Karpas-422 (cell line): ENCODE measurements at regions not wholly inside any gene's neighbourhood (a gene's known extent, or its start where the extent isn't known, plus 50 kb on each side); places are given as distances from the start of the nearest gene placed in this dataset.

Source experiments
- DNase-seq: peaks from one replicate; pipeline ENCODE4 v3.0.0-alpha.2; 2015
- H2AFZ ChIP-seq: fragments of 200-600 bp; sonication (generic); 2 replicates; pipeline ENCODE4 v1.6.1; 2014; ENCODE audit warnings: antibody characterized with exemption, low read length, mixed read lengths
- H3K27ac ChIP-seq: fragments of 200-600 bp; sonication (generic); 2 replicates; pipeline ENCODE4 v1.5.1; 2014; ENCODE audit warnings: mild to moderate bottlenecking, low read length, moderate library complexity
- H3K27me3 ChIP-seq: fragments of 200-600 bp; sonication (generic); 2 replicates; pipeline ENCODE4 v1.6.1; 2014; ENCODE audit warnings: low read length, mixed read lengths
- H3K36me3 ChIP-seq: fragments of 200-600 bp; sonication (generic); 2 replicates; pipeline ENCODE4 v1.6.1; 2014; ENCODE audit warnings: low read length, mixed read lengths; ENCODE audit not compliant: insufficient read depth
- H3K4me1 ChIP-seq: fragments of 200-600 bp; sonication (generic); 2 replicates; pipeline ENCODE4 v1.6.1; 2014; ENCODE audit warnings: mild to moderate bottlenecking, low read length, mixed read lengths
- H3K4me2 ChIP-seq: fragments of 200-600 bp; sonication (generic); 2 replicates; pipeline ENCODE4 v1.6.1; 2014; ENCODE audit warnings: low read length, low read depth, mild to moderate bottlenecking; ENCODE audit not compliant: poor library complexity, severe bottlenecking
- H3K4me3 ChIP-seq: fragments of 200-600 bp; sonication (generic); 2 replicates; pipeline ENCODE4 v1.5.1; 2014; ENCODE audit warnings: mild to moderate bottlenecking, antibody characterized with exemption, low read length, mixed read lengths
- H3K79me2 ChIP-seq: fragments of 200-600 bp; sonication (generic); 2 replicates; pipeline ENCODE4 v1.6.1; 2014; ENCODE audit warnings: mild to moderate bottlenecking, low read length, mixed read lengths
- H3K9ac ChIP-seq: fragments of 200-600 bp; sonication (generic); 2 replicates; pipeline ENCODE4 v1.6.0; 2014; ENCODE audit warnings: low read length
- H3K9me2 ChIP-seq: fragments of 200-600 bp; sonication (generic), shearing (Covaris generic); replicated peaks from 2 replicates; pipeline ENCODE4 v1.6.0; 2014; ENCODE audit warnings: mild to moderate bottlenecking, low read length, moderate library complexity; ENCODE audit not compliant: insufficient read depth
- H3K9me3 ChIP-seq: fragments of 300-700, 200-600 bp; sonication (generic); 2 replicates; pipeline ENCODE4 v1.6.1; 2014; ENCODE audit warnings: low read length, mixed read lengths
- H4K20me1 ChIP-seq: fragments of 200-600 bp; sonication (generic); 2 replicates; pipeline ENCODE4 v1.6.1; 2014; ENCODE audit warnings: mild to moderate bottlenecking, antibody characterized with exemption, low read length, low read depth; ENCODE audit not compliant: insufficient read depth

DNA sequence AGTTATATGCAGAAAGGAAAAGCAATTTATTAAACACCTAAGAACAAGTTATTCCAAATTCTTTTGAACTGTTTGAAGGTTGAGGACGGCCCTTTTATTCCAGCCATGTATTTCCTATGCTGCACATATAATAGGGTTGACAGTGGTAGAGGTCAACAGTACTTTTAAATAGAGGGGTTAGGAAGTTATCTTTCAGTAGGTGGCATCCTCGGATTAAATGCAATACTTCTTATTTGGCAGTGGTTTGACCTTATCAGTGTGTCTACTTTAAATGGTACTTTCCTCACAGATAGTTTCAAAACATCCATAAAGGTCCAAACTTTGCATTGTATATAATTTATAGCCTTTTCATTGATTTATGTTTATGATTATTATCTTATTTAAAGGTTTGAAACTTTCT is 558.7 kb downstream of the TUSC7 start:
- Histone ChIP-seq H3K36me3 (no peaks in the 10 kb centered on the region), H3K27me3 (no peaks in the 10 kb centered on the region), H4K20me1 (no peaks in the 10 kb centered on the region), H3K79me2 (no peaks in the 10 kb centered on the region), H2AFZ (no peak overlapping the region), H3K4me1 (no peaks in the 10 kb centered on the region), H3K9me2 (no peaks in the 10 kb centered on the region), H3K27ac (no peak overlapping the region), H3K4me3 (no peak overlapping the region), H3K9me3 (no peaks in the 10 kb centered on the region), H3K4me2 (no peak overlapping the region), H3K9ac (no peak overlapping the region)
- no peak for DNase-seq

DNA sequence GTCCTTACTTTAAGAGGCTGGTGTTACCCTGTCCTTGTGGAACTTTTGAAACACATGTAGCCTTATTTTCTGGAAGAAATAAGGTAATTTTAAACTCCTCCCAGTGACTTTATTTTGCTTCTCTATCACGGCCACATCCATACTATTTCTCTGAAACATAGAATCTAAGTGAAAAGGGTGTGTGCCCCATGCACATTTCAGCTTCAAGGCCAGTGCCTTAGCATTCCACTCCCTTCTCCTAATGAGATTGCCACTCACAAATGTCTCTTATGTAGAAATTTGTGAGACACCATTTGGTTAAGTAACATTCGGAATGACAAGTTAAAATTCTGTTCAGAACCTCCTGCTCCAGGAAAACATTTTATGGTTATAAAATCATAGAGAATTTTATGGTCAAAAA is 562.7 kb downstream of the TUSC7 start:
- no peak overlapping the region for H3K9ac ChIP-seq
- no peaks in the 10 kb centered on the region for H3K9me3 ChIP-seq
- H3K27me3 ChIP-seq, result no peaks in the 10 kb centered on the region
- no peak overlapping the region for H3K4me3 ChIP-seq
- no peak for DNase-seq
- no peak overlapping the region for H3K27ac ChIP-seq
- no peak overlapping the region for H2AFZ ChIP-seq
- no peaks in the 10 kb centered on the region for H3K4me1 ChIP-seq
- H3K4me2 ChIP-seq, result no peak overlapping the region
- H4K20me1 ChIP-seq, result no peaks in the 10 kb centered on the region
- H3K79me2 ChIP-seq, result no peaks in the 10 kb centered on the region
- H3K9me2 ChIP-seq, result no peaks in the 10 kb centered on the region
- H3K36me3 ChIP-seq, result no peaks in the 10 kb centered on the region

DNA sequence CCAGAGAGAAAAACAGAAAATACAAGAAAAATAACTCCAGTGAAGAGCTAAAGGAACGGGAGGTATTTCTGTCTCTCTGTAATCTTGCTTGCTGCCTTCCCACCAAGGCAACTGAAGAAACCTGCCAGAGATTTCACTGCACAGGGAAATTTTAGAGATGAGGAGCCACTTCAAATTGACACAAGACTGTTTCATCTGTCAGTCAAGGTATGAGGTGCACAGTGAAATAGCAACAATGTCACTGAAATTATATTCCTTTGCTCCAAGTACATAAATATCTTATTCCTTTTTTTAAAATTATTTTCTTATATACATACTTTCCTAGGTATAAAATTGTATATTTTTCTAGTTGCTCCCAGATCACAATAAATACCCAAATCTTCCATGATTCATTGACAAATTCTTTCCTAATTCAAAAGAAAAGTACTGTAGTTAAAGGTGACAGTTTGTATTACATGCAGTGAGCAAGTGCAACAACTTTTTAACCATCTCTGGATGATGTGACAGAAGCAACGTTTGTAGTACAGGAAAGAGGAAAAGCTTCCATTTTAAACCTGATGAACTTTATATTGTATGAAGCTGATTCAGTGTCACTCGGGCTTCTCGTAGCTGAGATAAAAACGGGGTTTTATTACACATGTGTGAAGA is 563.4 kb downstream of the TUSC7 start:
- Histone ChIP-seq H3K4me3 (no peak overlapping the region), H3K4me1 (no peaks in the 10 kb centered on the region), H3K4me2 (no peak overlapping the region), H3K9me2 (no peaks in the 10 kb centered on the region), H3K79me2 (no peaks in the 10 kb centered on the region), H3K9ac (no peak overlapping the region), H3K9me3 (no peaks in the 10 kb centered on the region), H3K36me3 (no peaks in the 10 kb centered on the region), H3K27me3 (no peaks in the 10 kb centered on the region), H4K20me1 (no peaks in the 10 kb centered on the region), H3K27ac (no peak overlapping the region), H2AFZ (no peak overlapping the region)
- no peak for DNase-seq

DNA sequence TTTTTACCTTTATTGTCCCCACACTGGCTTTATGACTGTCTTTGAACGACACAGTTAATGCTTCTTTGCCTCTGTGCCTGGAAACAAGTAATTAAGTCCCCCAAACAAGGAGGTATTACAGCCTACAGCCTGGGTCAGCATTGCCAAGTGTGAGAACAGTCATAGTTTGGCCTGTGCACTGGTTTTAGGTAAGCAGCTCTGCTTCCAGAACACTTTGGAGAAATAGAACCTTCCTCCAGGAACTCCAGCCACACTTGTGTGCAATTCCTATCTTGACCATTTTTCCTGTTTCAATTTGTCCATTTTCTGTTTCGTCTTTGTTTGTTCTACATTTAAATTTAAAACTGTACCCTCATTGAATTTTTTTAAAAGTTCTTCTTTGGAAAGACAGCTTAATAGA is 568.2 kb downstream of the TUSC7 start:
- no peaks in the 10 kb centered on the region for H3K36me3 ChIP-seq
- H3K4me2 ChIP-seq, result no peak overlapping the region
- no peak overlapping the region for H3K4me3 ChIP-seq
- H3K79me2 ChIP-seq, result no peaks in the 10 kb centered on the region
- H4K20me1 ChIP-seq, result no peaks in the 10 kb centered on the region
- H3K4me1 ChIP-seq, result no peaks in the 10 kb centered on the region
- H3K27ac ChIP-seq, result no peak overlapping the region
- H3K9me2 ChIP-seq, result no peaks in the 10 kb centered on the region
- H2AFZ ChIP-seq, result no peak overlapping the region
- no peaks in the 10 kb centered on the region for H3K9me3 ChIP-seq
- DNase-seq, result no peak
- no peaks in the 10 kb centered on the region for H3K27me3 ChIP-seq
- H3K9ac ChIP-seq, result no peak overlapping the region

DNA sequence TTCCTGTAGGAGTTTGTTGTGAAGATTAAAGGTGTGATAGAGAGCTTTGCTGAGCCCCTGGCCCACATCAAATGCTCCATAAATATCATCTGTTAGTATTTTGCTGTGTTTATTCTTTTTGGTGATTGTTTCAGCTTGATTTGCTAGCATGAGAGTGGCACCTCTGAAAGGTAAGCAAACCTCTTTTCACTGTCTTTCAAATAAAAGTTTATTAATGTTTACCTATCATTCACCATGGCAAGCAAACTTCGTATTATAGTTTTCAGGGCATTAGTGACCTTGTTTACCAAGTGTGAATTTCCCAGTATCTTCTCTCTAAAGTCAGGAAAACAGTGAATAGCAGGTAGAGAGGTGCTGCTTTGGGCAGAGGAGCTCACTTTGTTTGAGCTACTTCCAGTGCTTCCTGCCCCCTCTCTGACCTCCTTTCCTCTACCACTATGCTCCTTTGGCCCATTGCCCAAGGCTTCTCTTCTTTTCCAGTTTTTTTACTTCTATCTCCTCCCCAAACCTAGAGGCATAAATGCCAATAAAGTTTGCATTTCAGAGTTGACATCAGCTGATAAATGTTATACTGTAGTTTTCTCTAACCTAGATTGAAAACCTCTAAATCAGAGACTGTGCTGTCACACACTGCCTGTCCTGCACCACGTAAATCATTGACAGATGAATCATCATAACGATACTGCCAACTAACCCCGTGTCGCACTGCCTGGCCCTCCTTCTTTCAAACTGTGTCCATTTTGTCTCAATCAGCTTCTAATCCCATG is 569.0 kb downstream of the TUSC7 start:
- Histone ChIP-seq H3K27ac (no peak overlapping the region), H3K27me3 (no peaks in the 10 kb centered on the region), H3K4me2 (no peak overlapping the region), H4K20me1 (no peaks in the 10 kb centered on the region), H2AFZ (no peak overlapping the region), H3K4me3 (no peak overlapping the region), H3K79me2 (no peaks in the 10 kb centered on the region), H3K9me2 (no peaks in the 10 kb centered on the region), H3K36me3 (no peaks in the 10 kb centered on the region), H3K9ac (no peak overlapping the region), H3K9me3 (no peaks in the 10 kb centered on the region), H3K4me1 (no peaks in the 10 kb centered on the region)
- DNase-seq, result no peak

DNA sequence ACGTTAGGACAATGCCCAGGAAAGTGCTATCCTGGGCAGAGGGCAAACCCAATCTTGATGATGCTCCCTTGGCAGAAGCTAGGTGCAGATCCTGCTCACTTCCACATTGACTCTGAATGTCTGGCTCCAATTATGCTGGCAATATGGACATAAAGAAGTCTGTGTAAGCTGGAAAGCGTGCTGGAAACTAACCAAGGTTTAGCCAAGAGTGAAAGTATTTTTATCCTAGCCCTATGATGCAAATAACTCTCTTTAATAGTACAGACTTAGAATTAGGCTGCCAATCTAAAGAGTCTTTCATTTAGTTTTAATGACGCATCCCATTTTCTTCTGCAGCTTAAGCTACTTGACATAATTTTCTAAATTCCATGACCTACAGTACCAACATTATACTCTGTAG is 571.8 kb downstream of the TUSC7 start:
- no peaks in the 10 kb centered on the region for H3K4me1 ChIP-seq
- H4K20me1 ChIP-seq, result no peaks in the 10 kb centered on the region
- no peaks in the 10 kb centered on the region for H3K9me2 ChIP-seq
- no peaks in the 10 kb centered on the region for H3K79me2 ChIP-seq
- H3K36me3 ChIP-seq, result no peaks in the 10 kb centered on the region
- no peaks in the 10 kb centered on the region for H3K27me3 ChIP-seq
- H3K9ac ChIP-seq, result no peak overlapping the region
- no peak for DNase-seq
- H3K9me3 ChIP-seq, result no peaks in the 10 kb centered on the region
- H2AFZ ChIP-seq, result no peak overlapping the region
- no peak overlapping the region for H3K27ac ChIP-seq
- no peak overlapping the region for H3K4me3 ChIP-seq
- no peak overlapping the region for H3K4me2 ChIP-seq

DNA sequence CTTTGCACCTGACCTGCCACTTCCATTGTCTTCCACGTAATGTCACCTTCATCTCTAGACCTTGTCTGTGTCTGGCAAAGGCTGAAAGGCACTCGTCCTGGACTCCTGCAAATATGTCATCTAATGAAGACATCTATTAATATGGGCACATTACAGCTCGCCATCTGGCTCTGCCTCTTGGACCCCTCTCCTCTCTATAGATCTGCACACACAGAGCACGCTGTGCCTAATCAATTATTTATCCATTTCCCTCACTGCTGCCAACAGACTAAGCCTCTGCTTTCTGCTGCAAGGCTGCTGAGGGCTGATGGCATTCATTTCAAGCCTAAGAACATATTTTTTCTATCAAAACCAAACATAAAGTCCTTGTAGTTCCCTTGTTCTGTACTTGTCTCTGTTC is 573.0 kb downstream of the TUSC7 start:
- Histone ChIP-seq H3K79me2 (no peaks in the 10 kb centered on the region), H3K9me3 (no peaks in the 10 kb centered on the region), H2AFZ (no peak overlapping the region), H3K4me2 (no peak overlapping the region), H3K27me3 (no peaks in the 10 kb centered on the region), H4K20me1 (no peaks in the 10 kb centered on the region), H3K9me2 (no peaks in the 10 kb centered on the region), H3K4me1 (no peaks in the 10 kb centered on the region), H3K9ac (no peak overlapping the region), H3K36me3 (no peaks in the 10 kb centered on the region), H3K4me3 (no peak overlapping the region), H3K27ac (no peak overlapping the region)
- DNase-seq, result no peak

DNA sequence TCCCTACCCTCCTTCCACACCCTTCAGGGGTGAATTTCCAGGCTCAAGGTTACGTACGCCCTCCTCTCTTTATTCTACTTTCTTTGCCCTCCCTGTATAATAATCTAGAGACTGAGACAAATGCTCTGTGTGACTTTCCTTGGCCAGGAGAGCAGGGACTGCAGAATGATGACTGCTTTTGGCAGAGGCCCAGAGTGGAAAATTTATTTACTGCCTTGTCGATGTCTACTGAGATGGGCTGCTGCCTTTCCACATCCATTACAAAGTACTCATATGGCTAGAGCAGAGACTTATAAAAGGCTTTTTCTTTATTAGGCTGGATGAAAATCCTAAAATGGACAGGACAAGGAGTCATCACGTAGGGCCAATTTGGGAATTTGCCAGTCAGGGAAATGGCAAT is 576.2 kb downstream of the TUSC7 start:
- no peaks in the 10 kb centered on the region for H3K9me3 ChIP-seq
- H2AFZ ChIP-seq, result no peak overlapping the region
- no peak for DNase-seq
- no peaks in the 10 kb centered on the region for H3K4me1 ChIP-seq
- no peaks in the 10 kb centered on the region for H3K79me2 ChIP-seq
- H4K20me1 ChIP-seq, result no peaks in the 10 kb centered on the region
- no peak overlapping the region for H3K9ac ChIP-seq
- H3K9me2 ChIP-seq, result no peaks in the 10 kb centered on the region
- no peaks in the 10 kb centered on the region for H3K27me3 ChIP-seq
- H3K4me3 ChIP-seq, result no peak overlapping the region
- no peak overlapping the region for H3K27ac ChIP-seq
- H3K4me2 ChIP-seq, result no peak overlapping the region
- H3K36me3 ChIP-seq, result no peaks in the 10 kb centered on the region
